H9 (cell line): ENCODE measurements at regions not wholly inside any gene's neighbourhood (a gene's known extent, or its start where the extent isn't known, plus 50 kb on each side); places are given as distances from the start of the nearest gene placed in this dataset.

ENCODE experiments used
- DNase-seq: peaks from one replicate; pipeline ENCODE4 v3.0.0-alpha.2; 2017
- H2AFZ ChIP-seq: one replicate; pipeline ENCODE4 v1.6.1; 2013; ENCODE audit warnings: mild to moderate bottlenecking, low read length, control low read depth, moderate library complexity
- H2AK5ac ChIP-seq: 2 replicates; pipeline ENCODE4 v1.6.1; 2013; ENCODE audit warnings: low read length, control low read depth, mixed read lengths; ENCODE audit not compliant: insufficient read length
- H2BK120ac ChIP-seq: one replicate; pipeline ENCODE4 v1.6.1; 2013; ENCODE audit warnings: low read depth, mild to moderate bottlenecking, low read length, control low read depth, inconsistent platforms; ENCODE audit not compliant: poor library complexity, severe bottlenecking
- H2BK12ac ChIP-seq: 2 replicates; pipeline ENCODE4 v1.6.1; 2013; ENCODE audit warnings: low read length, control low read depth, mixed read lengths, low read depth; ENCODE audit not compliant: insufficient read length
- H2BK15ac ChIP-seq: 2 replicates; pipeline ENCODE4 v1.6.1; 2013; ENCODE audit warnings: low read depth, low read length, control low read depth
- H2BK20ac ChIP-seq: one replicate; pipeline ENCODE4 v1.6.1; 2013; ENCODE audit warnings: low read depth, mild to moderate bottlenecking, low read length, control low read depth, inconsistent platforms; ENCODE audit not compliant: poor library complexity, severe bottlenecking
- H2BK5ac ChIP-seq: 2 replicates; pipeline ENCODE4 v1.6.1; 2013; ENCODE audit warnings: low read length, control low read depth, mixed read lengths; ENCODE audit not compliant: insufficient read length
- H3K14ac ChIP-seq: 2 replicates; pipeline ENCODE4 v1.6.1; 2013; ENCODE audit warnings: low read length, control low read depth; ENCODE audit not compliant: insufficient read depth
- H3K18ac ChIP-seq: 2 replicates; pipeline ENCODE4 v1.6.1; 2013; ENCODE audit warnings: low read depth, mild to moderate bottlenecking, mixed read lengths, low read length, control low read depth; ENCODE audit not compliant: insufficient read length
- H3K23ac ChIP-seq: 2 replicates; pipeline ENCODE4 v1.6.1; 2013; ENCODE audit warnings: low read length, control low read depth, mixed read lengths, low read depth; ENCODE audit not compliant: insufficient read length
- H3K23me2 ChIP-seq: 2 replicates; pipeline ENCODE4 v1.6.1; 2013; ENCODE audit warnings: low read depth, mild to moderate bottlenecking, mixed read lengths, low read length, control low read depth; ENCODE audit not compliant: insufficient read length, poor library complexity, severe bottlenecking
- H3K27ac ChIP-seq: 2 replicates; pipeline ENCODE4 v1.5.1; 2013; ENCODE audit warnings: low read length, control low read depth, mixed read lengths, low read depth; ENCODE audit not compliant: insufficient read length
- H3K27me3 ChIP-seq: 2 replicates; pipeline ENCODE4 v1.6.1; 2013; ENCODE audit warnings: low read length, control low read depth, inconsistent platforms; ENCODE audit not compliant: insufficient read depth
- H3K4ac ChIP-seq: 2 replicates; pipeline ENCODE4 v1.6.1; 2013; ENCODE audit warnings: low read depth, mild to moderate bottlenecking, control low read depth, inconsistent platforms, low read length, moderate library complexity
- H3K4me1 ChIP-seq: 2 replicates; pipeline ENCODE4 v1.6.1; 2013; ENCODE audit warnings: low read length, control low read depth, inconsistent platforms; ENCODE audit not compliant: insufficient read depth
- H3K4me2 ChIP-seq: 2 replicates; pipeline ENCODE4 v1.6.1; 2013; ENCODE audit warnings: low read length, control low read depth, mixed read lengths; ENCODE audit not compliant: insufficient read length, insufficient read depth
- H3K56ac ChIP-seq: 2 replicates; pipeline ENCODE4 v1.6.1; 2013; ENCODE audit warnings: low read depth, mild to moderate bottlenecking, mixed read lengths, low read length, control low read depth; ENCODE audit not compliant: insufficient read length
- H3K79me1 ChIP-seq: 2 replicates; pipeline ENCODE4 v1.6.1; 2013; ENCODE audit warnings: low read depth, mild to moderate bottlenecking, moderate library complexity, low read length, control low read depth, inconsistent platforms; ENCODE audit not compliant: insufficient read depth, poor library complexity, severe bottlenecking
- H3K79me2 ChIP-seq: 2 replicates; pipeline ENCODE4 v1.6.1; 2013; ENCODE audit warnings: low read length, control low read depth, inconsistent platforms; ENCODE audit not compliant: insufficient read depth
- H3K9ac ChIP-seq: 2 replicates; pipeline ENCODE4 v1.6.1; 2013; ENCODE audit warnings: low read length, control low read depth, mixed read lengths; ENCODE audit not compliant: insufficient read length; ENCODE audit errors: extremely low read depth
- H3K9me3 ChIP-seq: one replicate; pipeline ENCODE4 v1.6.1; 2013; ENCODE audit warnings: low read depth, low read length, inconsistent platforms; ENCODE audit not compliant: control insufficient read depth
- H3T11ph ChIP-seq: one replicate; pipeline ENCODE4 v1.6.1; 2013; ENCODE audit warnings: mild to moderate bottlenecking, low read length, control low read depth, inconsistent platforms
- H4K20me1 ChIP-seq: one replicate; pipeline ENCODE4 v1.6.1; 2013; ENCODE audit not compliant: control insufficient read depth, insufficient read length, insufficient read depth
- H4K5ac ChIP-seq: 2 replicates; pipeline ENCODE4 v1.6.1; 2013; ENCODE audit warnings: low read depth, mild to moderate bottlenecking, mixed read lengths, low read length, control low read depth; ENCODE audit not compliant: insufficient read length
- H4K8ac ChIP-seq: replicated peaks from 2 replicates; pipeline ENCODE4 v1.6.1; 2013; ENCODE audit warnings: low read length, control low read depth, mixed read lengths, low read depth; ENCODE audit not compliant: insufficient read length
- H4K91ac ChIP-seq: 2 replicates; pipeline ENCODE4 v1.6.1; 2013; ENCODE audit warnings: low read depth, mild to moderate bottlenecking, moderate library complexity, mixed read lengths, low read length, control low read depth; ENCODE audit not compliant: insufficient read length
- H3K27ac Mint-ChIP-seq, 3 experiments: 2 replicates in 2 of 3; 3 replicates in 1 of 3; pipeline ENCODE4 v1.8.0; 2020 to 2021; ENCODE audit warnings: mixed read lengths in 3 of 3, mild to moderate bottlenecking in 1 of 3, moderate library complexity in 1 of 3
- H3K27me3 Mint-ChIP-seq: 2 replicates; pipeline ENCODE4 v1.8.0; 2021; ENCODE audit warnings: low read depth, mild to moderate bottlenecking, moderate library complexity, mixed read lengths
- H3K36me3 Mint-ChIP-seq, 3 experiments: 2 replicates in 2 of 3; 3 replicates in 1 of 3; pipeline ENCODE4 v1.8.0; 2020 to 2021; ENCODE audit warnings: low read depth in 3 of 3, mixed read lengths in 3 of 3; ENCODE audit not compliant: insufficient read depth in 1 of 3
- H3K4me1 Mint-ChIP-seq, 2 experiments: 2 replicates each; pipeline ENCODE4 v1.8.0; 2020; ENCODE audit warnings: mixed read lengths in 2 of 2
- H3K4me3 Mint-ChIP-seq, 2 experiments: 2 replicates in 1 of 2; 3 replicates in 1 of 2; pipeline ENCODE4 v1.8.0; 2020 to 2021; ENCODE audit warnings: mild to moderate bottlenecking in 2 of 2, mixed read lengths in 2 of 2, moderate library complexity in 1 of 2
- H3K9me3 Mint-ChIP-seq, 2 experiments: 2 replicates in 1 of 2; 3 replicates in 1 of 2; pipeline ENCODE4 v1.8.0; 2020; ENCODE audit warnings: mild to moderate bottlenecking in 2 of 2, mixed read lengths in 2 of 2, moderate library complexity in 1 of 2
- whole genome bisulfite sequencing: extraction: QIAGEN DNeasy Blood & Tissue Kit; methylation state at CpG from one replicate; pipeline ENCODE4 v1.1.7; 2013; ENCODE audit warnings: missing lambda C conversion rate, low lambda C conversion rate, mixed read lengths; ENCODE audit not compliant: insufficient read length; ENCODE audit errors: extremely low coverage; 5-methylcytosine and 5-hydroxymethylcytosine counted together
- TF ChIP-seq, protein P1 (sequence below): fragments of 200-600 bp; sonication (generic); conservative IDR thresholded peaks from 3 replicates; pipeline ENCODE4 v1.8.0; 2021; ENCODE audit warnings: antibody characterized with exemption, mild to moderate bottlenecking

- DNase-seq: no peak
- Histone ChIP-seq H3K18ac (no peak overlapping the region), H4K8ac (no peak overlapping the region), H3K4me1 (no peaks in the 10 kb centered on the region), H3K9me3 (no peaks in the 10 kb centered on the region), H3K23me2 (no peaks in the 10 kb centered on the region), H3K14ac (no peak overlapping the region), H4K91ac (no peak overlapping the region), H3K23ac (no peak overlapping the region), H3K27ac (no peak overlapping the region), H2BK20ac (no peak overlapping the region), H3K4ac (no peak overlapping the region), H3K79me2 (no peaks in the 10 kb centered on the region; the same call in 1 of the 2 replicates), H2AK5ac (no peak overlapping the region), H3K4me2 (no peak overlapping the region), H3K79me1 (no peaks in the 10 kb centered on the region), H2BK5ac (no peak overlapping the region), H3K27me3 (no peaks in the 10 kb centered on the region), H2AFZ (no peak overlapping the region), H2BK15ac (no peak overlapping the region), H3T11ph (no peak overlapping the region), H3K9ac (no peak overlapping the region), H3K56ac (no peak overlapping the region), H4K5ac (no peak overlapping the region), H2BK120ac (no peak overlapping the region), H2BK12ac (no peak overlapping the region), H4K20me1 (no peaks in the 10 kb centered on the region)
- H3K4me3 Mint-ChIP-seq: no peak overlapping the region
- TF ChIP-seq, protein P1, sequence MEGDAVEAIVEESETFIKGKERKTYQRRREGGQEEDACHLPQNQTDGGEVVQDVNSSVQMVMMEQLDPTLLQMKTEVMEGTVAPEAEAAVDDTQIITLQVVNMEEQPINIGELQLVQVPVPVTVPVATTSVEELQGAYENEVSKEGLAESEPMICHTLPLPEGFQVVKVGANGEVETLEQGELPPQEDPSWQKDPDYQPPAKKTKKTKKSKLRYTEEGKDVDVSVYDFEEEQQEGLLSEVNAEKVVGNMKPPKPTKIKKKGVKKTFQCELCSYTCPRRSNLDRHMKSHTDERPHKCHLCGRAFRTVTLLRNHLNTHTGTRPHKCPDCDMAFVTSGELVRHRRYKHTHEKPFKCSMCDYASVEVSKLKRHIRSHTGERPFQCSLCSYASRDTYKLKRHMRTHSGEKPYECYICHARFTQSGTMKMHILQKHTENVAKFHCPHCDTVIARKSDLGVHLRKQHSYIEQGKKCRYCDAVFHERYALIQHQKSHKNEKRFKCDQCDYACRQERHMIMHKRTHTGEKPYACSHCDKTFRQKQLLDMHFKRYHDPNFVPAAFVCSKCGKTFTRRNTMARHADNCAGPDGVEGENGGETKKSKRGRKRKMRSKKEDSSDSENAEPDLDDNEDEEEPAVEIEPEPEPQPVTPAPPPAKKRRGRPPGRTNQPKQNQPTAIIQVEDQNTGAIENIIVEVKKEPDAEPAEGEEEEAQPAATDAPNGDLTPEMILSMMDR: no peak
- no peak overlapping the region for H3K27ac Mint-ChIP-seq
- H3K27me3 Mint-ChIP-seq: no peaks in the 10 kb centered on the region; the same call in 1 of the 2 replicates
- H3K36me3 Mint-ChIP-seq: no peaks in the 10 kb centered on the region
- no CpG with 5 or more reads among the region's 3 CpGs for WGBS
- H3K4me1 Mint-ChIP-seq: no peaks in the 10 kb centered on the region
- H3K9me3 Mint-ChIP-seq: no peaks in the 10 kb centered on the region
These were observed 486.6 kb downstream of the USP25 start for GRCh38 chr21:16216288-16216962.
